Epithelial cell of esophagus (primary cell): ENCODE measurements at regions not wholly inside any gene's neighbourhood (a gene's known extent, or its start where the extent isn't known, plus 50 kb on each side); places are given as distances from the start of the nearest gene placed in this dataset.

Experiments used
- DNase-seq: peaks from one replicate; pipeline ENCODE4 v3.0.0; 2010; ENCODE audit warnings: low read depth
- H3K4me3 ChIP-seq: 2 replicates; pipeline ENCODE4 v1.5.1; 2011; ENCODE audit warnings: mild to moderate bottlenecking, low read length, control low read depth
- CTCF ChIP-seq: IDR thresholded peaks from 2 replicates; pipeline ENCODE4 v1.5.1; 2011; ENCODE audit warnings: low read depth, mild to moderate bottlenecking, low read length, control low read depth, inconsistent platforms; ENCODE audit not compliant: insufficient read depth; ENCODE audit errors: missing control alignments

DNA sequence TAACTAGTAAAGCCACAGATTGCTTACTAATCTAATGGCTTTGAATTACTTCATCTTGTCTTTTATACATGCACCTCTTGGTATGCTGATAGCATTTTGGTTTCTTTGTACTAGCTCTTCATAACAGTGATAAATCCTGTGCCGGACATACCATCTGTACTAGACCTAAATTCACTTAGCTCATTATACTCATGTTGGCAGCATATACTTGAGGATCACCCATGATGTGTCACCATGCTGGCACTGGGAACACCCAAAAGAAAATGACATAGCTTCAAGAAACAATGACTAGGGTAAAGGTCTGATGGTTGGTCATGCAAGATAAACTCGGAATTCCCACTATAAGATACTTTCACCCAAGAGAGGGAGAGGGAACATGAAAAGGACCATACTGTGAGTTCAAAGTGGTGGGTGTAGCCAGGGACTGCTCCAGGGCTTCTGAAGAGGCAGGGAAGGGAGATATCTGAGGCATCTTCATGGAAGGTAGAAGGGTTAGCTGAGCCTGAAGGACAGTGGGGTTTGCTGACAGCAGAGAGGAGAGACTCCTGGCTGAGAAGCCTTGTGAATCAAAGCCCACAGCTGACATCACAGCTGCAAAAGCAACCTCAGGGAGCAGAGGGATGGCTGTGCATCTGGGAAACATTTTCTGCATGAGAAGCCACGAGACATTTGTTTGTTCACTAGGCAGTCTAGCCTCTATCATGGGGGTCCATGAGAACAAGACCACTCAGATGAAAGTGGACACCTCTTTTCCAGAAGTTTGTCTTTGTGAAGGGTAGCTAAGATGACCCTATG is 314.2 kb downstream of the RAB28 start:
- no peak overlapping the region for H3K4me3 ChIP-seq
- DNase-seq = no peak
- no peak for TF ChIP-seq CTCF

- no peak for TF ChIP-seq CTCF
- no peak overlapping the region for H3K4me3 ChIP-seq
- no peak for DNase-seq
These were observed 315.8 kb downstream of the RAB28 start for GRCh38 chr4:13168326-13168725.

DNA sequence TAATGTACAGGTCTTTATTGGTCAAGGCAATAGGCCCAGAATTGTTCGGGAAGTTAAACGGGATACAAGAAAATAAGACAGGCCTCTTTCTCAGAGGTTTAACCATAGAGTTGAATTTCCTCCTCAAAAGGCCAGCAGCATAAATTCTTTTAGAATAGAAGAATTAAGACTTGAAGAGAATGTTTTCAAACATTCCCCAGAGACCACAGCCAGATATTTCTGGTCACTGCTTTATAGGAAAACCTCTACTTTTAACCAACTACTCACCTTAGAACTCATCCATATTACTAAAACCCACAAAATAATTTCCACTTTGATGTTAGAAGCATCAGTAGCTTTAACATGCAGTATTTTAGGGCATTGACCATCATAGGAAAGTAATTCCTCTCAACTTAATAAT is 317.9 kb downstream of the RAB28 start:
- no peak for TF ChIP-seq CTCF
- no peak overlapping the region for H3K4me3 ChIP-seq
- no peak for DNase-seq

DNA sequence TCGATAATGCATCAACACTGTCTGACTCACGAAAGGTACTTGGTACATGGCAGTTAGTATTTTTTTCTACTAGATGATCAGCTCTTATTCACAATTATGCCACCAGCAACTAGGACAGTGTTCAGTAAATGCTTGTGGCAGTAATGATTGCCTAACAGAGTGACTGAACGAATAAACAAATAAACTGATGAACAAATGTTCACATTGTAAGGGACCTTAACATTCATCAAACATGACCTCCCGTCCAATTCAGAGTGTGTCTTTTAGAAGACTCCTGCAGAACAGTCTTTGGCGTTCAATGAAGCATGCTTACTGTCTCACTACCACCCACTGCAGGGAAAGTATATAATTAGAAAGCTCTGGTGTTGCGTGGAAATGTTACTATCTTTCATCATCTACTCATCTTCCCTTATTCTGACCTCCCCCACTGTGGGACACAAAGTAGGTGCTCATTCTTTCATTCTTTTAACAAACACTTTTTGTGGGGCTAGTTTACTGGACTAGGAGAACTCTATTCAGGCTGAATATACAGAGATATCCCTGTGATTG is 319.3 kb downstream of the RAB28 start:
- TF ChIP-seq CTCF = no peak
- DNase-seq = no peak
- H3K4me3 ChIP-seq = no peak overlapping the region

GRCh38 chr4:13162886-13163285 is 321.3 kb downstream of the RAB28 start:
- TF ChIP-seq CTCF = no peak
- no peak for DNase-seq
- no peak overlapping the region for H3K4me3 ChIP-seq

DNA sequence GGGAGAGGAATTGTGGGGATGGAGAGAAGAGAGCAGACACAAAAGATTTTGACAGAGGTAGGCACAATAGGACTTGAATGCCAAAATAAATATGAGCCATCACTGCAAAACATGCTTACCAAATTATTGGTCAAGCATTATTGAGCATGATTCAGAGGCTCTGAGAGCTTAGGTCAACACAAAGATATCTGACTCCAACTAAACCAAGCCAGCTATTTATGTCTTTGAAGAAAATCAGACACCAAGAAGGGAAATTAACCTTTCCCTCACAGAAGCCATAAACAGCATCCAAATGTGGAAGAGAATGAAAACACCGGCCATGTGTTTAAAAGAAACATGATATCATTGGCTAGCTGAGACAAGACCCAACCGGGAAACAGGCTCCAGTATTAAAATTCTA is 323.2 kb downstream of the RAB28 start:
- no peak for TF ChIP-seq CTCF
- no peak overlapping the region for H3K4me3 ChIP-seq
- DNase-seq = no peak
